Upper lobe of left lung (tissue), 6 donors: ENCODE measurements at regions not wholly inside any gene's neighbourhood (a gene's known extent, or its start where the extent isn't known, plus 50 kb on each side); places are given as distances from the start of the nearest gene placed in this dataset.

Experiments used
- ATAC-seq, 2 donors: fragments of 200-7000 bp; cut with Tn5 transposase; one replicate each; pipeline ENCODE4 v1.9.1; 2022; ENCODE audit warnings: mild to moderate bottlenecking in 2 of 2, moderate library complexity in 2 of 2; ENCODE audit not compliant: low FRiP score in 2 of 2
- DNase-seq, 2 donors: peaks; one replicate each; pipeline ENCODE4 v3.0.0-alpha.2; 2019 to 2020
- H3K27ac ChIP-seq, 4 donors: fragments of 200-600 bp; sonication (generic); one replicate each; pipeline ENCODE4 v1.5.1; 2016 to 2019
- H3K27me3 ChIP-seq, 4 donors: fragments of 200-600 bp; sonication (generic); one replicate each; pipeline ENCODE4 v1.5.1; 2017 to 2019
- H3K36me3 ChIP-seq, 4 donors: fragments of 200-600 bp; sonication (generic); one replicate each; pipeline ENCODE4 v1.5.1; 2016 to 2019
- H3K4me1 ChIP-seq, 4 donors: fragments of 200-600 bp; sonication (generic); one replicate each; pipeline ENCODE4 v1.5.1; 2018 to 2019
- H3K4me3 ChIP-seq, 4 donors: fragments of 200-600 bp; sonication (generic); one replicate each; pipeline ENCODE4 v1.5.1; 2017 to 2019; ENCODE audit warnings: mild to moderate bottlenecking in 2 of 4, moderate library complexity in 1 of 4
- H3K9me3 ChIP-seq, 4 donors: fragments of 200-600 bp; sonication (generic); one replicate each; pipeline ENCODE4 v1.5.1; 2018 to 2019
- CTCF ChIP-seq, 6 experiments: fragments of 450-650 bp in 4 of 6; fragments of 200-600 bp in 2 of 6; sonication (generic) in 2 of 6; IDR thresholded peaks; one replicate each; pipeline ENCODE4 v1.5.1; 2016 to 2019; ENCODE audit warnings: antibody characterized with exemption in 6 of 6
- EP300 ChIP-seq, 4 donors: sonication (generic); formaldehyde crosslinking; IDR thresholded peaks; one replicate each; pipeline ENCODE4 v1.5.1; 2017; ENCODE audit warnings: antibody characterized with exemption in 4 of 4, control low read depth in 2 of 4
- POLR2A ChIP-seq, 4 donors: fragments of 450-650 bp; IDR thresholded peaks; one replicate each; pipeline ENCODE4 v1.5.1; 2016 to 2017; ENCODE audit warnings: antibody characterized with exemption in 4 of 4, mild to moderate bottlenecking in 2 of 4
- POLR2AphosphoS5 ChIP-seq, 2 donors: sonication (generic); formaldehyde crosslinking; IDR thresholded peaks; one replicate each; pipeline ENCODE4 v1.5.1; 2017; ENCODE audit warnings: antibody characterized with exemption in 2 of 2
- WGBS, 2 donors: methylation state at CpG; one replicate each; pipeline ENCODE4 v1.1.5; 2017 to 2018; 5-methylcytosine and 5-hydroxymethylcytosine counted together
- donor health status: DM: no; HTN: no; CAD: no; lungs with moderate emphysema.
- donor health status: DM: no; HTN: yes; CAD: no; lungs with severe emphysema.

- Histone ChIP-seq H3K9me3 (no peaks in the 10 kb centered on the region), H3K27me3 (no peaks in the 10 kb centered on the region), H3K4me1 (peaks cover 22 to 41% (median 33%) of the 10 kb centered on the region in 4 donors), H3K36me3 (no peaks in the 10 kb centered on the region), H3K27ac (peak overlapping the region in 2 of 4 donors; percentile 53 to 60), H3K4me3 (no peak overlapping the region)
- TF ChIP-seq POLR2A (IDR thresholded peaks at IDR 0.05): no peak
- no peak for TF ChIP-seq POLR2AphosphoS5 (IDR thresholded peaks at IDR 0.05)
- TF ChIP-seq CTCF (IDR thresholded peaks at IDR 0.05): no peak
- TF ChIP-seq EP300 (IDR thresholded peaks at IDR 0.05): no peak
- DNase-seq (no peak), ATAC-seq (no peak)
- WGBS, 2 donors: 87 to 90% methylated on average over 6 of the region's 6 CpGs
Observed at GRCh38 chr1:8198522-8198921, 119.4 kb upstream of the SLC45A1 start.

GRCh38 chr1:8197493-8198282 is 120.2 kb upstream of the SLC45A1 start:
- Histone ChIP-seq H3K27ac (peak overlapping the region in 3 of 4 donors; percentile 29 to 60 (median 53)), H3K27me3 (no peaks in the 10 kb centered on the region), H3K36me3 (no peaks in the 10 kb centered on the region), H3K4me1 (peaks cover 17 to 34% (median 31%) of the 10 kb centered on the region in 4 donors), H3K4me3 (no peak overlapping the region), H3K9me3 (no peaks in the 10 kb centered on the region)
- peak; percentile 82 for DNase-seq
- 39 to 47% methylated on average over 11 to 20 of the region's 20 CpGs for whole genome bisulfite sequencing, 2 donors
- ATAC-seq: peak; percentile 72 to 81
- TF ChIP-seq POLR2A (IDR thresholded peaks at IDR 0.05) (no peak), EP300 (IDR thresholded peaks at IDR 0.05) (peak in 2 of 4 donors; percentile 18 to 73), CTCF (IDR thresholded peaks at IDR 0.05) (no peak), POLR2AphosphoS5 (IDR thresholded peaks at IDR 0.05) (peak; percentile 67 to 69)

DNA sequence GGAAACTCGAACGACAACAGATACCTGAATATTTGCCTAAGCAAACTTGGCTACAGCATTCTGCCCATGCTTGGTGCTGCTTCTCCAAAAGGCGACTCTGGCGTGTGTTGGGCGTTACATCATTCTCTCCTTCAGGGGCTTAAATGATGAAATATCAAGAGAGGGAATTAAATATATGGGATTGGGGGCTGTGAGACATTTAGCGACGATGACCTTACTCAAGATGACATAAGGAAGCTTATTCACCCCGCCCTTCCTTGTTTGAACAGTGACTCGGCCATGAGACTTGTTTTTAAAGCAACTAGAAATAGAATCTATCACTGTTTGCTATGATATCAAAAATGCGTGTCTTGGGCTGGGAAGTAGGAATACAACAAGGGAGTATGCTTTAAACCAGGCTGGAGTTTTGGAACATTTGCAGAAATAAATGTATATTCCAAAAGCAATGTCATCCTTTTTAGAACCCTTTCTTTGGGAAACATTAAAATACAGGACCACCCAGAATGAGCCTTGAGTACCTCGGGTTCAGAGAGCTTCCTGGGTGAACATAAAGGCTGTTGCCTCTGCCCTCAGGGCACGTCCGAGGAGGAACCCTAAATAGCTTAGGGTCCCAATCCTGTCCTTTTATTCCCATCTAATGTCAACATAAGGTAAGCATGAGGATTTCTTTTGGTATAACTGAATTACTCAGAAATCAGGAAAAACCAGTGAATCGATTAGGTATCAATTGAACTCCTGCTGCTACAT is 123.3 kb upstream of the SLC45A1 start:
- Histone ChIP-seq H3K4me1 (peaks cover 16 to 26% (median 22%) of the 10 kb centered on the region in 4 donors), H3K9me3 (no peaks in the 10 kb centered on the region), H3K27ac (peak overlapping the region in 3 of 4 donors; percentile 9 to 30 (median 17)), H3K36me3 (no peaks in the 10 kb centered on the region), H3K4me3 (no peak overlapping the region), H3K27me3 (no peaks in the 10 kb centered on the region)
- no peak for DNase-seq
- 69% methylated on average over 14 of the region's 14 CpGs for WGBS, 2 donors
- peak in 1 of 2 donors; percentile 55 for ATAC-seq
- TF ChIP-seq POLR2A (IDR thresholded peaks at IDR 0.05): no peak
- no peak for TF ChIP-seq EP300 (IDR thresholded peaks at IDR 0.05)
- no peak for TF ChIP-seq CTCF (IDR thresholded peaks at IDR 0.05)
- TF ChIP-seq POLR2AphosphoS5 (IDR thresholded peaks at IDR 0.05): no peak

- TF ChIP-seq CTCF (IDR thresholded peaks at IDR 0.05) (no peak), POLR2A (IDR thresholded peaks at IDR 0.05) (no peak), POLR2AphosphoS5 (IDR thresholded peaks at IDR 0.05) (no peak), EP300 (IDR thresholded peaks at IDR 0.05) (no peak)
- Histone ChIP-seq H3K36me3 (no peaks in the 10 kb centered on the region), H3K4me1 (peaks cover 16 to 26% (median 22%) of the 10 kb centered on the region in 4 donors), H3K27ac (peak overlapping the region in 1 of 4 donors; percentile 18), H3K4me3 (no peak overlapping the region), H3K27me3 (no peaks in the 10 kb centered on the region), H3K9me3 (no peaks in the 10 kb centered on the region)
- DNase-seq (no peak), ATAC-seq (no peak)
- WGBS, 2 donors: 79 to 84% methylated on average over 8 of the region's 8 CpGs
Observed at GRCh38 chr1:8193840-8194406, 124.0 kb upstream of the SLC45A1 start.
